Kidney glomerular epithelial cell (primary cell): ENCODE measurements at regions not wholly inside any gene's neighbourhood (a gene's known extent, or its start where the extent isn't known, plus 50 kb on each side); places are given as distances from the start of the nearest gene placed in this dataset.
"Not testable (repeated sequence)": the region's sequence is repeated elsewhere in the genome, so short reads cannot be mapped to it uniquely, and the experiment has no call there.

Source experiments
- DNase-seq: peaks from one replicate; lab custom pipeline; 2025; lab: John Stamatoyannopoulos, UW

- peak; percentile 35 for DNase-seq
These were observed 130.8 kb upstream of the KRR1 start for GRCh38 chr12:75642226-75642625.

GRCh38 chr12:75641031-75641780 lies 129.8 kb upstream of the KRR1 start:
- peak; percentile 97 for DNase-seq

GRCh38 chr12:75638792-75639191 lies 127.4 kb upstream of the KRR1 start:
- no peak for DNase-seq

GRCh38 chr12:75636607-75637006 lies 125.2 kb upstream of the KRR1 start:
- DNase-seq, result no peak

GRCh38 chr12:75635606-75636444 lies 124.4 kb upstream of the KRR1 start:
- peak; percentile 75 for DNase-seq

- DNase-seq, result no peak
These were observed 123.1 kb upstream of the KRR1 start for GRCh38 chr12:75634244-75635222.

GRCh38 chr12:75633789-75634188 lies 122.4 kb upstream of the KRR1 start:
- DNase-seq, result no peak

GRCh38 chr12:75632442-75632841 lies 121.0 kb upstream of the KRR1 start:
- DNase-seq, result no peak

- DNase-seq, result no peak
These were observed 120.4 kb upstream of the KRR1 start for GRCh38 chr12:75631831-75632230.

GRCh38 chr12:75630091-75630490 lies 118.7 kb upstream of the KRR1 start:
- DNase-seq, result no peak

- no peak for DNase-seq
These were observed 117.5 kb upstream of the KRR1 start for GRCh38 chr12:75628916-75629315.

- DNase-seq, result no peak
These were observed 117.1 kb upstream of the KRR1 start for GRCh38 chr12:75628511-75628910.

- peak; percentile 33 for DNase-seq
These were observed 112.3 kb upstream of the KRR1 start for GRCh38 chr12:75623631-75624154.

- DNase-seq, result no peak
These were observed 111.1 kb upstream of the KRR1 start for GRCh38 chr12:75622492-75622891.

- DNase-seq, result not testable (repeated sequence)
These were observed 103.0 kb upstream of the KRR1 start for GRCh38 chr12:75614396-75614795.

GRCh38 chr12:75613981-75614380 lies 102.6 kb upstream of the KRR1 start:
- no peak for DNase-seq

GRCh38 chr12:75611041-75611440 lies 99.6 kb upstream of the KRR1 start:
- DNase-seq, result no peak

- no peak for DNase-seq
These were observed 95.5 kb upstream of the KRR1 start for GRCh38 chr12:75606956-75607355.

- DNase-seq, result no peak
These were observed 94.7 kb upstream of the KRR1 start for GRCh38 chr12:75606151-75606550.

- peak; percentile 23 for DNase-seq
These were observed 92.1 kb upstream of the KRR1 start for GRCh38 chr12:75603475-75603874.

- no peak for DNase-seq
These were observed 90.7 kb upstream of the KRR1 start for GRCh38 chr12:75602106-75602505.

GRCh38 chr12:75600146-75600545 lies 88.7 kb upstream of the KRR1 start:
- DNase-seq, result no peak
